ENCODE measurements at regions not wholly inside any gene's neighbourhood (a gene's known extent, or its start where the extent isn't known, plus 50 kb on each side); places are given as distances from the start of the nearest gene placed in this dataset.

DNA sequence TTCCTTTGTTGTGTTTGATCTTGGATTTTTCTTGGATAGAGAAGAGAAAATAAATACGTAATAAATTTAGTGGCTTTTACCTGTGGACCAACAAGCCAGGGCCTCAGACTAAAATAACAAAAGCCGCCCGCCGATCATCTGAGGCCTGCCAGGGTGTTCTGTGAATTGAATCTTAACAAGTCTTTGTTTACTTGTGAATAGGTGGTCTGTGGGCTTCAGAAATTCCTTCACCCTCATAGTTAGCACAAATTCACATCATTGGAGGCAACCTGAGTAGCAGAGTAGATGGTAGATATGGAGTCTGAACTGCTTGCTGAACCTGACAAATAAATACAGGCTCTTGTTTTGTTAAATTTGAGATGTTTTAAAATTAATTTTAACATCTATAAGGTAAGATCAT lies 176.3 kb upstream of the MTNR1B start:
- DNase-seq (ENCODE audit: low spot score): no peak
- TF ChIP-seq, protein P1, sequence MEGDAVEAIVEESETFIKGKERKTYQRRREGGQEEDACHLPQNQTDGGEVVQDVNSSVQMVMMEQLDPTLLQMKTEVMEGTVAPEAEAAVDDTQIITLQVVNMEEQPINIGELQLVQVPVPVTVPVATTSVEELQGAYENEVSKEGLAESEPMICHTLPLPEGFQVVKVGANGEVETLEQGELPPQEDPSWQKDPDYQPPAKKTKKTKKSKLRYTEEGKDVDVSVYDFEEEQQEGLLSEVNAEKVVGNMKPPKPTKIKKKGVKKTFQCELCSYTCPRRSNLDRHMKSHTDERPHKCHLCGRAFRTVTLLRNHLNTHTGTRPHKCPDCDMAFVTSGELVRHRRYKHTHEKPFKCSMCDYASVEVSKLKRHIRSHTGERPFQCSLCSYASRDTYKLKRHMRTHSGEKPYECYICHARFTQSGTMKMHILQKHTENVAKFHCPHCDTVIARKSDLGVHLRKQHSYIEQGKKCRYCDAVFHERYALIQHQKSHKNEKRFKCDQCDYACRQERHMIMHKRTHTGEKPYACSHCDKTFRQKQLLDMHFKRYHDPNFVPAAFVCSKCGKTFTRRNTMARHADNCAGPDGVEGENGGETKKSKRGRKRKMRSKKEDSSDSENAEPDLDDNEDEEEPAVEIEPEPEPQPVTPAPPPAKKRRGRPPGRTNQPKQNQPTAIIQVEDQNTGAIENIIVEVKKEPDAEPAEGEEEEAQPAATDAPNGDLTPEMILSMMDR (IDR thresholded peaks at IDR 0.05; ENCODE audit: extremely low read depth, insufficient read depth, missing control alignments): no peak
- in situ Hi-C loops (cut with MboI; ENCODE audit: low pct_unique_long_range_greater_than_20kb, low sequenced_read_pairs, unreplicated experiment): no loop called here

DNA sequence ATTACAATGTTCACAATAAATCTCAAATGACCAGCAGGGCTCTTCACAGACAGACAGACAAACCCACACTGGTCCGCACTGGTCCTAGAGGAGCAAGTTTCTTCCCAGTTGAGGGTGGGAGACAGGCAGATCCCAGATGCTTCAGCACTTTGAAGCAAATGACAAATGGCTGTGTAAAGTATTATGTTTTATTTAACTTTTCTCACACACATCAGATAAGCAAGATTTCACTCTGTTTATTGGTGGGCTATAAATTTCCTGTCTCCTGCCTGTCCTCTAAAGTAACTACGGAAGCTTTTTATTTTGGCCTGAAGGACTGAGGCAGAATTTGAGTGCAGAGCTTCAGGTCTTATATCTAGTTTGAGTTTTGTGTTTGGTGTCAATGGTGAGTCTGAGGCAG lies 174.7 kb upstream of the MTNR1B start:
- in situ Hi-C loops (cut with MboI; ENCODE audit: low pct_unique_long_range_greater_than_20kb, low sequenced_read_pairs, unreplicated experiment): no loop called here
- no peak for DNase-seq (ENCODE audit: low spot score)
- TF ChIP-seq, protein P1 (IDR thresholded peaks at IDR 0.05; ENCODE audit: extremely low read depth, insufficient read depth, missing control alignments): no peak

DNA sequence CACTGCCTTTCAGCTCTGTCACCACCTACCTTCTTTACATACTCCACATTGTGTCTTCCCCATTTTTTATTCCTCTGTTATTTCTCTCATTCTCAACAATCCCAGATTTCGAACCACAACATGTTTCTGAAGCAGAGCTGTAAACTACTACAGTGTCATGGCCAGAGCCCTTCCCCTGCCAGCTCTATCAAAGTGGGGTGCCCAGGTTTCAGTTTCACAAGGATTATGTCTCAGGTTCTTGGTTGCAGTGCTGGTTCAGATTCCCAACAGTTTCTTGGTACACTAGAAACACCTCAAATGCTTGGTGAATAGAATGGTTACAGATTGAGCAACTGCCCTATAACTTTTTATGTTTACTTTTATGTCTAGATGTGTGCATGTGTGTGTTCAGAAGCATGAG lies 172.7 kb upstream of the MTNR1B start:
- in situ Hi-C loops (cut with MboI; ENCODE audit: low pct_unique_long_range_greater_than_20kb, low sequenced_read_pairs, unreplicated experiment): no loop called here
- no peak for DNase-seq (ENCODE audit: low spot score)
- TF ChIP-seq, protein P1 (IDR thresholded peaks at IDR 0.05; ENCODE audit: extremely low read depth, insufficient read depth, missing control alignments): no peak

GRCh38 chr11:92797874-92798273 lies 171.6 kb upstream of the MTNR1B start:
- in situ Hi-C loops (cut with MboI; ENCODE audit: low pct_unique_long_range_greater_than_20kb, low sequenced_read_pairs, unreplicated experiment): no loop called here
- TF ChIP-seq, protein P1 (IDR thresholded peaks at IDR 0.05; ENCODE audit: extremely low read depth, insufficient read depth, missing control alignments): no peak
- no peak for DNase-seq (ENCODE audit: low spot score)

GRCh38 chr11:92801685-92802084 lies 167.8 kb upstream of the MTNR1B start:
- in situ Hi-C loops (cut with MboI; ENCODE audit: low pct_unique_long_range_greater_than_20kb, low sequenced_read_pairs, unreplicated experiment): no loop called here
- TF ChIP-seq, protein P1 (IDR thresholded peaks at IDR 0.05; ENCODE audit: extremely low read depth, insufficient read depth, missing control alignments): no peak
- DNase-seq (ENCODE audit: low spot score): no peak

DNA sequence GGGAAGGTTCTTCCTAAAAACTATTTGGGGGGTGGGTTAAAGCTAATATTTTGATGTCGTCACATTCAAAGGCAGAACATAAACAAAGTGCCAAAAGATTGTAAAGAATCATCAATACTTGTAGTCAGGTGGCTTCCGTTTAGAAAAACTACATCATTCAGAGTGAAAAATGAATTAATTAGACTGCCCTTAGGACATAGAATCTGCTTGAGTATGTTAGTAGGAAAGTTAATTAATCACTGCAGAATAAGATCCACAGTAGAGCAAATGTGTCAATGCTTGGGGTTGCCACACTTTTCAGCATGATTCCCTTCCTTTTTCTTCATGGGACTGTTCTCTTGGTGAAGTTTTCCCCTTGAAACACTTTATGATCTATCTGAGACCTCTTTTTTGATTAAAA lies 166.8 kb upstream of the MTNR1B start:
- TF ChIP-seq, protein P1 (IDR thresholded peaks at IDR 0.05; ENCODE audit: extremely low read depth, insufficient read depth, missing control alignments): no peak
- DNase-seq (ENCODE audit: low spot score): no peak
- in situ Hi-C loops (cut with MboI; ENCODE audit: low pct_unique_long_range_greater_than_20kb, low sequenced_read_pairs, unreplicated experiment): no loop called here

DNA sequence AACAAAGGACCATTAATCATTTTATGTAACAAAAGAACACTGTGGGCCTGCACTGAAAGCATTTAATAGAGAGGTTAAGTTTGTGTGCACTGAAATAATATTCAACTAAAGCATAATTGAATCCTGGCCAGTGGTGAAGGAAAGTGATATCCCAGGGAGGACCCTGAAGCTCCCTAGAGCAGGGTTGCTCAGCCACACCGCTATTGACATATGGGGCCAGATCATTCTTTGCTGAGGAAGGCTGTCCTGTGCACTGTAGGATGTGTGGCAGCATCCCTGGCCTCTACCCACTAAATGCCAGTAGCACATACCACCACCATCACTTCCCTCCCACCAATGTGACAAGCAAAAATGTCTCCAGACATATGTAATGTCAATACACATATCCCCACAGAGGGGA lies 166.1 kb upstream of the MTNR1B start:
- TF ChIP-seq, protein P1 (IDR thresholded peaks at IDR 0.05; ENCODE audit: extremely low read depth, insufficient read depth, missing control alignments): no peak
- in situ Hi-C loops (cut with MboI; ENCODE audit: low pct_unique_long_range_greater_than_20kb, low sequenced_read_pairs, unreplicated experiment): no loop called here
- DNase-seq (ENCODE audit: low spot score): no peak
